ENCODE measurements at regions not wholly inside any gene's neighbourhood (a gene's known extent, or its start where the extent isn't known, plus 50 kb on each side); places are given as distances from the start of the nearest gene placed in this dataset.
"Not testable (repeated sequence)": the region's sequence is repeated elsewhere in the genome, so short reads cannot be mapped to it uniquely, and the experiment has no call there.

GRCh38 chr4:107473126-107473525 is 246.9 kb downstream of the PAPSS1 start:
- in situ Hi-C loops (cut with HindIII; ENCODE audit: low pct_unique_long_range_greater_than_20kb, low sequenced_read_pairs) = no loop called here
- DNase-seq (ENCODE audit: low read depth) = no peak

DNA sequence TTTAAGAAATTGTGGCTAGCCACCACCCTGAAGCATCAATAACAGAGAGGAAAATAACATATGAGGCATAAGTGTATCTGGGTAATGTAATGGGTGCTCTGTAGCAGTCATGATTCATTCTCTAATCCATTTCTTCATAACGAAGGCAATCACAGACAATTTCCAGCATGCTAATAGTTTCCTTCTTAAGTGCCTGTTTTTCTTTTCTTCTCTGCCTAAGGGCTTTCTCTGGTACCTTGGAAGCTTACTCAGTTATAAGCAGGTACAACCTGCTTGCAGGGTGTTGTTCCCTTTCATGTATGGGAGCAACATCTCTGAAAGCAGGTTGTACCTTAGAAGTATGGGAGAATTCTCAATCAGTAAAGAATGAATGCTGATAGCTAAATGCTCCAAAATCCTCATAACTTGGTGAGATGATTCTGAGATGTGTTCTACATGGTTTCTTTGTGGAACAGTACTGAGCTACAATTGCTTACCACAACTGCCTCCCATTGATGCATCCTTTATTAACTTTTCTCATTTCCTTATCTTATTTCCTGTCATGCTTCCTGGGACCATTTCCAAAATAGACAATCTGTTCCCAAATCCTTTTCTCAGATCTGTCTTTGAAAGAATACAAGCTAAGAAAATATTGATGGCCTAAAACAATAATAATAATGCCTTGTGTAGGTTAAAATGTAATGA is 247.6 kb downstream of the PAPSS1 start:
- in situ Hi-C loops (cut with HindIII; ENCODE audit: low pct_unique_long_range_greater_than_20kb, low sequenced_read_pairs) = no loop called here
- no peak for DNase-seq (ENCODE audit: low read depth)

- DNase-seq (ENCODE audit: low read depth) = no peak
- in situ Hi-C loops (cut with HindIII; ENCODE audit: low pct_unique_long_range_greater_than_20kb, low sequenced_read_pairs) = no loop called here
Measured at GRCh38 chr4:107470173-107470572, 249.9 kb downstream of the PAPSS1 start.

- in situ Hi-C loops (cut with HindIII; ENCODE audit: low pct_unique_long_range_greater_than_20kb, low sequenced_read_pairs) = no loop called here
- DNase-seq (ENCODE audit: low read depth) = no peak
Measured at GRCh38 chr4:107468812-107469211, 251.2 kb downstream of the PAPSS1 start.

GRCh38 chr4:107468156-107468555 is 251.9 kb downstream of the PAPSS1 start:
- DNase-seq (ENCODE audit: low read depth) = no peak
- in situ Hi-C loops (cut with HindIII; ENCODE audit: low pct_unique_long_range_greater_than_20kb, low sequenced_read_pairs) = no loop called here

DNA sequence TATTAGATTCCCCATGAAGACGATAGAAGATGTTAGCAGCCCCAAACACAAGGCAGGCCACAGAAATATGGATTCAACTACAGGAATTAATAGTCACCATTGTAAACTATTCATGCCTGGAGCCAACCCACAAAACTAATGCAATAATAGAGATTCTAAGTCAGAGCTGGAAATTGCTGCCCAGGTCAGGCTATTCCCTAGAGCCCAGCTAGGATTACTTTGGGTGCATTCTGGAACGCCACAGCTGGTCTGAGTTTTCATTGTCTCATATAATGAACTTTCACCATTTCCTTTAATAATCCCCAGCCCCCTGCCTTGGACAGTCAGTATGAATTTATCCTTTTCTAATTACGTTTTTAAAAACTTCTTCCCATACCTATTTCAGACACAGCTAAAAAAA is 252.6 kb downstream of the PAPSS1 start:
- no peak for DNase-seq (ENCODE audit: low read depth)
- in situ Hi-C loops (cut with HindIII; ENCODE audit: low pct_unique_long_range_greater_than_20kb, low sequenced_read_pairs) = no loop called here

- in situ Hi-C loops (cut with HindIII; ENCODE audit: low pct_unique_long_range_greater_than_20kb, low sequenced_read_pairs) = no loop called here
- no peak for DNase-seq (ENCODE audit: low read depth)
Measured at GRCh38 chr4:107458194-107458593, 261.8 kb downstream of the PAPSS1 start.

GRCh38 chr4:107453987-107454386 is 266.0 kb downstream of the PAPSS1 start:
- in situ Hi-C loops (cut with HindIII; ENCODE audit: low pct_unique_long_range_greater_than_20kb, low sequenced_read_pairs) = no loop called here
- DNase-seq (ENCODE audit: low read depth) = no peak

- no peak for DNase-seq (ENCODE audit: low read depth)
- in situ Hi-C loops (cut with HindIII; ENCODE audit: low pct_unique_long_range_greater_than_20kb, low sequenced_read_pairs) = no loop called here
Measured at GRCh38 chr4:107452717-107453630, 267.1 kb downstream of the PAPSS1 start.

DNA sequence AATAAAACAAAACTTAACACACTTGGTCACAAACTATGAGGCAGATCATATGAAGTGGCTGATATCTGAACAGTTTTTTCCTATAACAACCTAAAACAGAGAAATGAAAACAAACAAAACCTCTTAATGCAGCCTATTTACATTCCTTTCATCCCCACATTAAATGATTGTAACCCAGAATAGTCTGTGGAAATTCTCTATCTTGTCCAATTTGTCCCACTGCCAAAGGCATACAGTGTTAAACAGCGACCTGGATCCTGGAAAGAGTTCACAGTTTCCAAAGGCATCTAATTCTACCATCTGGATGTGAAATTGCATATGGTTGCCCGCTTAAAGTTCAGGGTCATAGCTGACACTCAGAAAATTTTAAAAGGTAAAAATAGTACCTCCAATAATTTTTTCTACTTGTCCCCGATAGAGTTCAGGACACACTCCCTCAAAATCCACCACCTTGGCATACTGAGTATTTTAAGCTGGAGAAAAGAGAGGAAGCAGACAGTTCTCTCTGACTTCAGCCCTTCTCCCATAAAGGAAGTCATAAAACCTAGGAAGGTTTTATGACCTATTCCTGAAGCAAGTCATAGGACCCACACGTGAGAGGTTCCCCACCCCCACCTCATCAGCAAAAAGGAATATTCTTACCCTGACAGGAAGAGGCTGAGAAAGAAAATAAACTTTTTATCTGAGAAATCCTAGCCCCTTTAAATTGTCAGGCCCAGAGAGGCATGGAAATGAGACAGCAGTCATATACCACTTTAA is 270.2 kb downstream of the PAPSS1 start:
- in situ Hi-C loops (cut with HindIII; ENCODE audit: low pct_unique_long_range_greater_than_20kb, low sequenced_read_pairs) = no loop called here
- DNase-seq (ENCODE audit: low read depth) = no peak

- in situ Hi-C loops (cut with HindIII; ENCODE audit: low pct_unique_long_range_greater_than_20kb, low sequenced_read_pairs) = no loop called here
- DNase-seq (ENCODE audit: low read depth) = no peak
Measured at GRCh38 chr4:107442538-107443111, 277.4 kb downstream of the PAPSS1 start.

- DNase-seq (ENCODE audit: low read depth) = no peak
- in situ Hi-C loops (cut with HindIII; ENCODE audit: low pct_unique_long_range_greater_than_20kb, low sequenced_read_pairs) = no loop called here
Measured at GRCh38 chr4:107439401-107439800, 280.6 kb downstream of the PAPSS1 start.

DNA sequence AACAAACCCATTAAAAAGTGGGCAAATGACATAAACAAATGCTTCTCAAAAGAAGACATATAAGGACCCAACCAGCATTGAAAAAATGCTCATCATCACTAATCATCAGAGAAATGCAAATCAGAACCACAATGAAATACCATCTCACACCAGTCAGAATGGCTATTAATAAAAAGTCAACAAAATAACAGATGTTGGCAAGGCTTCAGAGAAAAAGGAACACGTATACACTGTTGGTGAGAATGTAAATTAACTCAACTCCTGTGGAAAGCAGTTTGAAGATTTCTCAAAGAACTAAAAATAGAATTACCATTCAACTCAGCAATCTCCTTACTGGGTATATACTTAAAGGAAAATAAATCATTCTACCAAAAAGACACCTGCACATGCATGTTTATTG is 283.6 kb downstream of the PAPSS1 start:
- DNase-seq (ENCODE audit: low read depth); in situ Hi-C loops (cut with HindIII; ENCODE audit: low pct_unique_long_range_greater_than_20kb, low sequenced_read_pairs): not testable (repeated sequence)

GRCh38 chr4:107432451-107432850 is 287.6 kb downstream of the PAPSS1 start:
- in situ Hi-C loops (cut with HindIII; ENCODE audit: low pct_unique_long_range_greater_than_20kb, low sequenced_read_pairs) = no loop called here

DNA sequence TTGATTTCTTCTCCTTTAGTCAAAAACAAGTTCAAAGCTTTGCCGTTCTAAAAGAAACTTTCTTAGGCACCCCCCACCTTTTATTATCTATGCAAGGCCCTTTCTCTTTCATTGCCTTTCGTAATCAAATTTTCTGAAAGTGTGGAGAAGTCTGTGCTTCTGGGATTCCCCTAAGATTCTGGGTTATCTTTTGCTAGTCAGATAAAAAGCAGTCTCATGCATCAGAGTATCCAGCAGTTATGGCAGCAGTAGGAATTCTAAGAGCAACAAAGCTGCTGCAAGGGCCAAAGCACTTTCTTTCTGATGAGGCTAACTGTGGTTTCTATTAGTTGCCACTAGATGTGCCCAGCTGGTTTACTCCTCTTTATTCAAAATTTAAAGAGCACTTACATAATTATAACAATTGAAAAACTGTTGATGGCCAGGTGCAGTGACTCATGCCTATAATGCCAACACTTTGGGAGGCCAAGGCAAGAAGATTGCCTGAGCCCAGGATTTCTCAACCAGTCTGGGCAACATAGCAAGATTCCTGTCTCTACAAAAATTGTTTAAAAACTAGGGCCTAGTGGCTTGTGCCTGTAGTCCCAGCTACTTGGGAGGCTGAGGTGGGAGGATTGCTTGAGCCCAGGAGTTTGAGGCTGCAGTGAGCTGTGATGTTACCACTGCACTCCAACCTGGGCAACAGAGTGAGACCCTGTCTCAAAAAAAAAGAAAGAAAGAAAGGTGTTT is 296.2 kb downstream of the PAPSS1 start:
- DNase-seq (ENCODE audit: low read depth) = no peak
- in situ Hi-C loops (cut with HindIII; ENCODE audit: low pct_unique_long_range_greater_than_20kb, low sequenced_read_pairs) = no loop called here

More at GRCh38 chr4:107432451-107432850, 287.6 kb downstream of the PAPSS1 start:
- DNase-seq (ENCODE audit: low read depth) = no peak

DNA sequence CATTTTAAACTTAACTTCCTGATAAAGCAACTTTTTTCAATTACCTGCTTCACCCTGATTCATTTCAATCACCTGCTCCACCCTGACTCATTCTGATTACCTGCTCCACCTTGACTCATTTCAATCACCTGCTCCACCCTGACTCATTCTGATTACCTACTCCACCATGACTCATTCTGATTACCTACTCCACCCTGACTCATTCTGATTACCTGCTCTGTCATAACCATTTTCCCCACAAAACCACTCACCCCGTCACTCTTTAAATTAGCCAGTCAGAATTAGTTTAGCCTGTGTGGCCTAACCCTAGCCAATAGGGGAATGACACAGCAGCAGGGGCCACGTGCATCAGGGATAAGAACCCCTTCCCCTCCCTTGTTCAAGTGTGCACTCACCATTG is 300.5 kb downstream of the PAPSS1 start:
- DNase-seq (ENCODE audit: low read depth) = peak; percentile 49
- in situ Hi-C loops (cut with HindIII; ENCODE audit: low pct_unique_long_range_greater_than_20kb, low sequenced_read_pairs) = not testable (repeated sequence)

DNA sequence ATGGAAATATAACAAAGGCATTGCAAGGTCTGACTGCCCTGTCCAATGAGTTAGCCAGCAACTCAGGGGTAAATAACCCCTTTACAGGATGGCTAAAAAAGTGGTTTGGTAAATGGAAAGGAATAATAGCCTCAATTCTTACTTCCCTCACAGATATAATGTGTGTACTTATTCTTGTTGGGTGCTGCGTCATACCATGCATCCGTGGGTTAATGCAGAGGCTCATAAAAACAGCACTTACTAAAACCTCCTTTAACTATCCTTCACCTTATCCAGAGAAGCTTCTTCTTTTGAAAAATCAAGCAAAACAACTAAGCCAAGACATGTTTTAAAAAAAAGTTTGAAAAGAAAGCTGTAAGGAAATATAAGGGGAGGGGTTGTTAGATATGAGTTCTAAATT is 301.0 kb downstream of the PAPSS1 start:
- in situ Hi-C loops (cut with HindIII; ENCODE audit: low pct_unique_long_range_greater_than_20kb, low sequenced_read_pairs) = no loop called here

GRCh38 chr4:107415490-107415889 is 304.5 kb downstream of the PAPSS1 start:
- DNase-seq (ENCODE audit: low read depth); in situ Hi-C loops (cut with HindIII; ENCODE audit: low pct_unique_long_range_greater_than_20kb, low sequenced_read_pairs): not testable (repeated sequence)

More for the DNA sequence above, 301.0 kb downstream of the PAPSS1 start:
- no peak for DNase-seq (ENCODE audit: low read depth)

Measured in Caki2 (cell line).